ENCODE measurements at regions not wholly inside any gene's neighbourhood (a gene's known extent, or its start where the extent isn't known, plus 50 kb on each side); places are given as distances from the start of the nearest gene placed in this dataset.
"Not testable (repeated sequence)": the region's sequence is repeated elsewhere in the genome, so short reads cannot be mapped to it uniquely, and the experiment has no call there.

- peak overlapping the region; percentile 12 for H3K4me2 ChIP-seq (ENCODE audit: low read depth, low read length, poor library complexity, severe bottlenecking)
- H3K36me3 ChIP-seq (ENCODE audit: insufficient read depth, low read length), result no peaks in the 10 kb centered on the region
- H3K4me1 ChIP-seq (ENCODE audit: low read length), result peaks cover 28% of the 10 kb centered on the region
- no peaks in the 10 kb centered on the region for H4K20me1 ChIP-seq (ENCODE audit: insufficient read depth, low read depth, low read length)
- no peak overlapping the region for H2AFZ ChIP-seq (ENCODE audit: low read length)
- no peak overlapping the region for H3K4me3 ChIP-seq (ENCODE audit: low read length)
- H3K9ac ChIP-seq (ENCODE audit: low read length), result no peak overlapping the region
- H3K27ac ChIP-seq (ENCODE audit: low read length), result no peak overlapping the region
- no peaks in the 10 kb centered on the region for H3K27me3 ChIP-seq (ENCODE audit: low read length)
- no peaks in the 10 kb centered on the region for H3K79me2 ChIP-seq (ENCODE audit: low read length)
- H3K9me3 ChIP-seq (ENCODE audit: low read length), result no peaks in the 10 kb centered on the region
- H3K9me2 ChIP-seq (replicated peaks; ENCODE audit: insufficient read depth, low read length), result no peaks in the 10 kb centered on the region
- DNase-seq, result no peak
These were observed 77.2 kb upstream of the GALNT7 start for GRCh38 chr4:173091362-173091761.

- Histone ChIP-seq H3K27ac (ENCODE audit: low read length) (no peak overlapping the region), H3K4me1 (ENCODE audit: low read length) (peaks cover 28% of the 10 kb centered on the region), H3K79me2 (ENCODE audit: low read length) (no peaks in the 10 kb centered on the region), H3K4me2 (ENCODE audit: low read depth, low read length, poor library complexity, severe bottlenecking) (peak overlapping the region; percentile 12), H3K9ac (ENCODE audit: low read length) (no peak overlapping the region), H3K9me3 (ENCODE audit: low read length) (no peaks in the 10 kb centered on the region), H3K36me3 (ENCODE audit: insufficient read depth, low read length) (no peaks in the 10 kb centered on the region), H4K20me1 (ENCODE audit: insufficient read depth, low read depth, low read length) (no peaks in the 10 kb centered on the region), H3K9me2 (replicated peaks; ENCODE audit: insufficient read depth, low read length) (no peaks in the 10 kb centered on the region), H3K4me3 (ENCODE audit: low read length) (no peak overlapping the region), H2AFZ (ENCODE audit: low read length) (no peak overlapping the region), H3K27me3 (ENCODE audit: low read length) (no peaks in the 10 kb centered on the region)
- no peak for DNase-seq
These were observed 76.7 kb upstream of the GALNT7 start for GRCh38 chr4:173091958-173092357.

DNA sequence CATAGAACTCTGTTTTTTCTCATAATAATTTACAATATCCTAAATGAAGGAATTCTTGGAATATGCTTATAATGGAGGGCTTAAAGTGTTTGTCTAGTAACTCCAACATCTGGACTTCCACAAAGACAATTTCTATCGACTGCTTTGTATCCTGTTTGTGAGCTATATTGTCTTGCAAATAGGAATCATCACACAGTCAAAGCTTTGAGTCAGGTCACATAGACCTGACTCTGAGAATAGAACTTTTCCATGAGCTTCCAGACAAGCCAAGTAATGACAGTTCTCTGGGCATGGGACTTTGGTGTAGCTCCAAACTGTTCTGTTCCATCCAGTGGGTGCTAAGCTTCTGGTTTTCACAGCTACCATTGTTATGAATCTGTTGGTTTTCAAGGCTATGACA is 75.2 kb upstream of the GALNT7 start:
- Histone ChIP-seq H3K79me2 (ENCODE audit: low read length) (no peaks in the 10 kb centered on the region), H3K9me3 (ENCODE audit: low read length) (no peaks in the 10 kb centered on the region), H3K36me3 (ENCODE audit: insufficient read depth, low read length) (no peaks in the 10 kb centered on the region), H3K9ac (ENCODE audit: low read length) (no peak overlapping the region), H4K20me1 (ENCODE audit: insufficient read depth, low read depth, low read length) (no peaks in the 10 kb centered on the region), H3K27ac (ENCODE audit: low read length) (no peak overlapping the region), H2AFZ (ENCODE audit: low read length) (no peak overlapping the region), H3K4me1 (ENCODE audit: low read length) (peaks cover 28% of the 10 kb centered on the region), H3K4me2 (ENCODE audit: low read depth, low read length, poor library complexity, severe bottlenecking) (no peak overlapping the region), H3K4me3 (ENCODE audit: low read length) (no peak overlapping the region), H3K27me3 (ENCODE audit: low read length) (no peaks in the 10 kb centered on the region), H3K9me2 (replicated peaks; ENCODE audit: insufficient read depth, low read length) (no peaks in the 10 kb centered on the region)
- no peak for DNase-seq

- no peaks in the 10 kb centered on the region for H3K36me3 ChIP-seq (ENCODE audit: insufficient read depth, low read length)
- H3K9ac ChIP-seq (ENCODE audit: low read length), result no peak overlapping the region
- H2AFZ ChIP-seq (ENCODE audit: low read length), result no peak overlapping the region
- no peaks in the 10 kb centered on the region for H3K9me2 ChIP-seq (replicated peaks; ENCODE audit: insufficient read depth, low read length)
- no peak overlapping the region for H3K4me3 ChIP-seq (ENCODE audit: low read length)
- H3K27me3 ChIP-seq (ENCODE audit: low read length), result no peaks in the 10 kb centered on the region
- no peaks in the 10 kb centered on the region for H3K79me2 ChIP-seq (ENCODE audit: low read length)
- no peak overlapping the region for H3K27ac ChIP-seq (ENCODE audit: low read length)
- H3K9me3 ChIP-seq (ENCODE audit: low read length), result no peaks in the 10 kb centered on the region
- H3K4me2 ChIP-seq (ENCODE audit: low read depth, low read length, poor library complexity, severe bottlenecking), result no peak overlapping the region
- H4K20me1 ChIP-seq (ENCODE audit: insufficient read depth, low read depth, low read length), result no peaks in the 10 kb centered on the region
- DNase-seq, result no peak
- peaks cover 28% of the 10 kb centered on the region for H3K4me1 ChIP-seq (ENCODE audit: low read length)
These were observed 73.7 kb upstream of the GALNT7 start for GRCh38 chr4:173094739-173095421.

GRCh38 chr4:173099447-173099846 is 69.2 kb upstream of the GALNT7 start:
- H3K27ac ChIP-seq (ENCODE audit: low read length); H3K4me3 ChIP-seq (ENCODE audit: low read length); H4K20me1 ChIP-seq (ENCODE audit: insufficient read depth, low read depth, low read length); H2AFZ ChIP-seq (ENCODE audit: low read length); H3K9me2 ChIP-seq (replicated peaks; ENCODE audit: insufficient read depth, low read length); H3K9ac ChIP-seq (ENCODE audit: low read length); H3K4me2 ChIP-seq (ENCODE audit: low read depth, low read length, poor library complexity, severe bottlenecking); H3K9me3 ChIP-seq (ENCODE audit: low read length); H3K27me3 ChIP-seq (ENCODE audit: low read length); H3K4me1 ChIP-seq (ENCODE audit: low read length); DNase-seq; H3K36me3 ChIP-seq (ENCODE audit: insufficient read depth, low read length); H3K79me2 ChIP-seq (ENCODE audit: low read length): not testable (repeated sequence)

DNA sequence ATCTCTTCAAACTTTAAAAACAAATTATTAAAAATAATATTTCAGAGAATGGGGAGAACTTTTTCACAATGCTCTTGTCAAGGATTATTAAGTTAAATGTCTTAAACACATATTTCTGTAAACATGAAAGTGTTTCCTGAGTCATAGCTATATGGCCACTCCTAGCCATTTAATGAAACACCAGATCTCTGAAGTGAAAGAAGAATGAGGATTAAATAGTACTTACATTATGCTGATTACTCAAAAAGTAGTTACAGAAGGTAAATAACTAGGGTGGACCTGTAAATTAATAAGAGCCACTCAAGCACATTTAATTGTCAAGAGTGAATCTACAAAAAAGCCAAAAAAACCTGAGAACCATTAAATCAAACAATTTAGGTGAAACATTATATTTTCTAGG is 57.6 kb upstream of the GALNT7 start:
- no peaks in the 10 kb centered on the region for H4K20me1 ChIP-seq (ENCODE audit: insufficient read depth, low read depth, low read length)
- no peaks in the 10 kb centered on the region for H3K79me2 ChIP-seq (ENCODE audit: low read length)
- no peak overlapping the region for H3K4me2 ChIP-seq (ENCODE audit: low read depth, low read length, poor library complexity, severe bottlenecking)

DNA sequence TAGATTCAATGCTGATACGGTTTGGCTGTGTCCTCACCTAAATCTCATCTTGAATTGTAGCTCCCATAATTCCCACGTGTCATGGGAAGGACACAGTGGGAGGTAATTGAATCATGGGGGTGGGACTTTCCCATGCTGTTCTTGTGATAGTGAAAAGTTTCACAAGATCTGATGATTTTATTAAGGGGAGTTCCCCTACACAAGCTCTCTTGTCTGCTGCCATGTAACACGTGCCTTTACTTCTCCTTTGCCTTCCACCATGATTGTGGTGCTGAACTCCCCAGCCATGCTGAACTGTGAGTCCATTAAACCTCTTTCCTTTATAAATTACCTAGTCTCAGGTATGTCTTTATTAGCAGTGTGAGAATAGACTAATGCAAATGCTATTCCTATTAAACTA is 51.2 kb upstream of the GALNT7 start:
- H3K36me3 ChIP-seq (ENCODE audit: insufficient read depth, low read length); H3K9ac ChIP-seq (ENCODE audit: low read length); H4K20me1 ChIP-seq (ENCODE audit: insufficient read depth, low read depth, low read length); H3K4me2 ChIP-seq (ENCODE audit: low read depth, low read length, poor library complexity, severe bottlenecking); H2AFZ ChIP-seq (ENCODE audit: low read length); H3K27ac ChIP-seq (ENCODE audit: low read length); H3K4me3 ChIP-seq (ENCODE audit: low read length); H3K79me2 ChIP-seq (ENCODE audit: low read length); DNase-seq; H3K4me1 ChIP-seq (ENCODE audit: low read length); H3K9me3 ChIP-seq (ENCODE audit: low read length); H3K27me3 ChIP-seq (ENCODE audit: low read length); H3K9me2 ChIP-seq (replicated peaks; ENCODE audit: insufficient read depth, low read length): not testable (repeated sequence)

More for the DNA sequence above, 57.6 kb upstream of the GALNT7 start:
- H3K9ac ChIP-seq (ENCODE audit: low read length), result no peak overlapping the region
- H3K9me3 ChIP-seq (ENCODE audit: low read length), result no peaks in the 10 kb centered on the region
- H3K4me3 ChIP-seq (ENCODE audit: low read length), result no peak overlapping the region
- no peaks in the 10 kb centered on the region for H3K9me2 ChIP-seq (replicated peaks; ENCODE audit: insufficient read depth, low read length)
- no peak for DNase-seq
- no peak overlapping the region for H2AFZ ChIP-seq (ENCODE audit: low read length)
- no peaks in the 10 kb centered on the region for H3K4me1 ChIP-seq (ENCODE audit: low read length)
- no peaks in the 10 kb centered on the region for H3K36me3 ChIP-seq (ENCODE audit: insufficient read depth, low read length)
- H3K27me3 ChIP-seq (ENCODE audit: low read length), result no peaks in the 10 kb centered on the region
- H3K27ac ChIP-seq (ENCODE audit: low read length), result no peak overlapping the region

Measured in Karpas-422 (cell line).